Skeletal muscle tissue (tissue), 3 donors: ENCODE measurements at regions not wholly inside any gene's neighbourhood (a gene's known extent, or its start where the extent isn't known, plus 50 kb on each side); places are given as distances from the start of the nearest gene placed in this dataset.

ENCODE experiments used
- H3K27ac ChIP-seq: one replicate; pipeline ENCODE4 v1.7.0; 2013; ENCODE audit warnings: mild to moderate bottlenecking, low read depth, low read length, inconsistent platforms
- H3K27me3 ChIP-seq, 3 donors: one replicate each; pipeline ENCODE4 v1.7.0; 2013; ENCODE audit warnings: low read length in 3 of 3; ENCODE audit not compliant: control insufficient read depth in 3 of 3, insufficient read depth in 3 of 3
- H3K36me3 ChIP-seq, 3 donors: one replicate each; pipeline ENCODE4 v1.7.0; 2013; ENCODE audit warnings: low read length in 3 of 3; ENCODE audit not compliant: control insufficient read depth in 3 of 3, insufficient read depth in 3 of 3
- H3K4me1 ChIP-seq, 3 donors: one replicate each; pipeline ENCODE4 v1.7.0; 2013; ENCODE audit warnings: low read length in 3 of 3, mild to moderate bottlenecking in 3 of 3; ENCODE audit not compliant: control insufficient read depth in 3 of 3, insufficient read depth in 3 of 3
- H3K4me3 ChIP-seq, 3 donors: one replicate each; pipeline ENCODE4 v1.7.0; 2013; ENCODE audit warnings: low read length in 3 of 3
- H3K9ac ChIP-seq, 3 donors: one replicate each; pipeline ENCODE4 v1.7.0; 2013; ENCODE audit warnings: low read length in 3 of 3, mild to moderate bottlenecking in 3 of 3, moderate library complexity in 2 of 3, low read depth in 1 of 3
- H3K9me3 ChIP-seq, 3 donors: one replicate each; pipeline ENCODE4 v1.7.0; 2013; ENCODE audit warnings: low read length in 3 of 3; ENCODE audit not compliant: control insufficient read depth in 3 of 3
- donor health status: Osteomylitis.

- Histone ChIP-seq H3K9me3 (no peaks in the 10 kb centered on the region), H3K27ac (no peak overlapping the region), H3K4me1 (no peaks in the 10 kb centered on the region), H3K4me3 (no peak overlapping the region), H3K9ac (no peak overlapping the region), H3K27me3 (peaks cover 0 to 3% (median 0%) of the 10 kb centered on the region in 3 donors), H3K36me3 (no peaks in the 10 kb centered on the region)
Observed at GRCh38 chr2:176753752-176754474, 458.7 kb upstream of the HNRNPA3 start.

- Histone ChIP-seq H3K9me3 (no peaks in the 10 kb centered on the region), H3K27me3 (peaks cover 0 to 3% (median 0%) of the 10 kb centered on the region in 3 donors), H3K36me3 (no peaks in the 10 kb centered on the region), H3K4me3 (no peak overlapping the region), H3K4me1 (no peaks in the 10 kb centered on the region), H3K9ac (no peak overlapping the region), H3K27ac (no peak overlapping the region)
Observed at GRCh38 chr2:176755537-176756135, 457.0 kb upstream of the HNRNPA3 start.

GRCh38 chr2:176758426-176758825 is 454.2 kb upstream of the HNRNPA3 start:
- Histone ChIP-seq H3K4me3 (no peak overlapping the region), H3K4me1 (no peaks in the 10 kb centered on the region), H3K27me3 (peaks cover 0 to 3% (median 0%) of the 10 kb centered on the region in 3 donors), H3K9me3 (no peaks in the 10 kb centered on the region), H3K27ac (no peak overlapping the region), H3K36me3 (no peaks in the 10 kb centered on the region), H3K9ac (no peak overlapping the region)

- Histone ChIP-seq H3K4me3 (no peak overlapping the region), H3K27ac (no peak overlapping the region), H3K36me3 (no peaks in the 10 kb centered on the region), H3K27me3 (peaks cover 0 to 3% (median 0%) of the 10 kb centered on the region in 3 donors), H3K9ac (no peak overlapping the region), H3K4me1 (peaks cover 0 to 6% (median 0%) of the 10 kb centered on the region in 3 donors), H3K9me3 (no peaks in the 10 kb centered on the region)
Observed at GRCh38 chr2:176760439-176760838, 452.2 kb upstream of the HNRNPA3 start.

- Histone ChIP-seq H3K27me3 (no peaks in the 10 kb centered on the region), H3K36me3 (no peaks in the 10 kb centered on the region), H3K4me1 (peaks cover 0 to 18% (median 0%) of the 10 kb centered on the region in 3 donors), H3K27ac (no peak overlapping the region), H3K9me3 (no peaks in the 10 kb centered on the region), H3K9ac (no peak overlapping the region), H3K4me3 (no peak overlapping the region)
Observed at GRCh38 chr2:176763130-176763529, 449.5 kb upstream of the HNRNPA3 start.

- no peak overlapping the region for H3K4me3 ChIP-seq
- no peak overlapping the region for H3K9ac ChIP-seq
- no peaks in the 10 kb centered on the region for H3K9me3 ChIP-seq
- no peak overlapping the region for H3K27ac ChIP-seq
- H3K27me3 ChIP-seq: no peaks in the 10 kb centered on the region
- H3K36me3 ChIP-seq: no peaks in the 10 kb centered on the region
- peaks cover 0 to 21% (median 0%) of the 10 kb centered on the region in 3 donors for H3K4me1 ChIP-seq
Observed at GRCh38 chr2:176763851-176764404, 448.7 kb upstream of the HNRNPA3 start.

- H3K9me3 ChIP-seq: no peaks in the 10 kb centered on the region
- H3K27ac ChIP-seq: no peak overlapping the region
- no peak overlapping the region for H3K4me3 ChIP-seq
- H3K27me3 ChIP-seq: no peaks in the 10 kb centered on the region
- H3K4me1 ChIP-seq: peaks cover 1 to 28% (median 3%) of the 10 kb centered on the region in 3 donors
- H3K9ac ChIP-seq: no peak overlapping the region
- H3K36me3 ChIP-seq: no peaks in the 10 kb centered on the region
Observed at GRCh38 chr2:176764921-176765320, 447.7 kb upstream of the HNRNPA3 start.

GRCh38 chr2:176766005-176766404 is 446.6 kb upstream of the HNRNPA3 start:
- no peak overlapping the region for H3K9ac ChIP-seq
- H3K9me3 ChIP-seq: no peaks in the 10 kb centered on the region
- H3K36me3 ChIP-seq: no peaks in the 10 kb centered on the region
- H3K4me3 ChIP-seq: no peak overlapping the region
- H3K27ac ChIP-seq: no peak overlapping the region
- H3K4me1 ChIP-seq: peaks cover 3 to 28% (median 3%) of the 10 kb centered on the region in 3 donors
- no peaks in the 10 kb centered on the region for H3K27me3 ChIP-seq

- Histone ChIP-seq H3K9me3 (no peaks in the 10 kb centered on the region), H3K9ac (no peak overlapping the region), H3K4me3 (no peak overlapping the region), H3K27me3 (no peaks in the 10 kb centered on the region), H3K36me3 (no peaks in the 10 kb centered on the region), H3K4me1 (peaks cover 3 to 28% (median 3%) of the 10 kb centered on the region in 3 donors), H3K27ac (no peak overlapping the region)
Observed at GRCh38 chr2:176768185-176768584, 444.4 kb upstream of the HNRNPA3 start.

- Histone ChIP-seq H3K27me3 (no peaks in the 10 kb centered on the region), H3K9me3 (no peaks in the 10 kb centered on the region), H3K27ac (no peak overlapping the region), H3K9ac (no peak overlapping the region), H3K4me3 (no peak overlapping the region), H3K4me1 (peaks cover 3 to 23% (median 3%) of the 10 kb centered on the region in 3 donors), H3K36me3 (no peaks in the 10 kb centered on the region)
Observed at GRCh38 chr2:176769021-176769420, 443.6 kb upstream of the HNRNPA3 start.
